HG02870 (cell line): ENCODE measurements at regions not wholly inside any gene's neighbourhood (a gene's known extent, or its start where the extent isn't known, plus 50 kb on each side); places are given as distances from the start of the nearest gene placed in this dataset.

Experiments
- ATAC-seq: cut with Tn5 transposase; IDR thresholded peaks from one replicate; pipeline ENCODE4 v1.9.1; 2021; ENCODE audit warnings: mild to moderate bottlenecking, moderate library complexity; ENCODE audit not compliant: unreplicated experiment

- no peak for ATAC-seq
These were observed 282.6 kb upstream of the PPARGC1A start for GRCh38 chr4:24172406-24172805.

- no peak for ATAC-seq
These were observed 280.1 kb upstream of the PPARGC1A start for GRCh38 chr4:24169956-24170355.

GRCh38 chr4:24168658-24169057, 278.8 kb upstream of the PPARGC1A start:
- ATAC-seq = no peak

GRCh38 chr4:24166501-24166900, 276.7 kb upstream of the PPARGC1A start:
- no peak for ATAC-seq

GRCh38 chr4:24164797-24165196, 274.9 kb upstream of the PPARGC1A start:
- ATAC-seq = no peak

- ATAC-seq = no peak
These were observed 274.3 kb upstream of the PPARGC1A start for GRCh38 chr4:24164054-24164693.

- no peak for ATAC-seq
These were observed 273.5 kb upstream of the PPARGC1A start for GRCh38 chr4:24163314-24163713.

GRCh38 chr4:24160358-24160757, 270.5 kb upstream of the PPARGC1A start:
- no peak for ATAC-seq

GRCh38 chr4:24158031-24158430, 268.2 kb upstream of the PPARGC1A start:
- no peak for ATAC-seq

- no peak for ATAC-seq
These were observed 260.2 kb upstream of the PPARGC1A start for GRCh38 chr4:24150034-24150433.

- no peak for ATAC-seq
These were observed 256.3 kb upstream of the PPARGC1A start for GRCh38 chr4:24146127-24146526.

GRCh38 chr4:24145591-24145990, 255.7 kb upstream of the PPARGC1A start:
- ATAC-seq = no peak

- no peak for ATAC-seq
These were observed 254.5 kb upstream of the PPARGC1A start for GRCh38 chr4:24144381-24144780.

GRCh38 chr4:24143741-24144140, 253.9 kb upstream of the PPARGC1A start:
- no peak for ATAC-seq

GRCh38 chr4:24141836-24142235, 252.0 kb upstream of the PPARGC1A start:
- no peak for ATAC-seq

GRCh38 chr4:24140892-24141291, 251.0 kb upstream of the PPARGC1A start:
- no peak for ATAC-seq

- ATAC-seq = no peak
These were observed 248.1 kb upstream of the PPARGC1A start for GRCh38 chr4:24137671-24138601.

- ATAC-seq = no peak
These were observed 242.3 kb upstream of the PPARGC1A start for GRCh38 chr4:24131954-24132673.

- ATAC-seq = no peak
These were observed 240.8 kb upstream of the PPARGC1A start for GRCh38 chr4:24130637-24131036.

GRCh38 chr4:24126776-24127175, 236.9 kb upstream of the PPARGC1A start:
- ATAC-seq = no peak

- ATAC-seq = no peak
These were observed 231.7 kb upstream of the PPARGC1A start for GRCh38 chr4:24121395-24122175.
